HCT116 (cell line): ENCODE measurements at regions not wholly inside any gene's neighbourhood (a gene's known extent, or its start where the extent isn't known, plus 50 kb on each side); places are given as distances from the start of the nearest gene placed in this dataset.

ENCODE experiments used
- ATAC-seq: fragments of 200-7000 bp; cut with Tn5 transposase; 2 replicates; pipeline ENCODE4 v1.9.1; 2020; ENCODE audit warnings: mild to moderate bottlenecking, moderate library complexity
- BruUV-seq: library from RNA; stranded (reverse); fragments of 400-500 nt; replicated peaks from 2 replicates; lab custom pipeline; 2021; lab: Mats Ljungman, UMichigan
- CTCF ChIA-PET: fragments of 300-600 bp; sonication (Branson Sonifier 250); formaldehyde crosslinking; loops from one replicate; lab custom pipeline; 2021; ENCODE audit warnings: antibody characterized with exemption; lab: Charles Lee
- POLR2A ChIA-PET: fragments of 300-600, 350-600 bp; sonication (Branson Sonifier 250); formaldehyde crosslinking; loops from one replicate; lab custom pipeline; 2021; ENCODE audit warnings: antibody characterized with exemption; lab: Charles Lee
- RAD21 ChIA-PET, 2 experiments: fragments of 300-600 bp; sonication (Branson Sonifier 250); formaldehyde crosslinking; loops; one replicate each; lab custom pipeline; 2023; ENCODE audit warnings: low total read pairs in 2 of 2; ENCODE audit not compliant: uncharacterized antibody in 2 of 2, unreplicated experiment in 2 of 2, low non-redundant PET in 1 of 2; lab: Charles Lee
- DNase-seq: peaks from one replicate; pipeline ENCODE4 v3.0.0-alpha.2; 2010; ENCODE audit warnings: low read depth, low spot score
- H2AFZ ChIP-seq: fragments of 200-600 bp; shearing (Covaris generic), sonication (generic); 2 replicates; pipeline ENCODE4 v1.6.1; 2017; ENCODE audit warnings: low read depth, mixed run types, mixed read lengths, antibody characterized with exemption, low read length; ENCODE audit not compliant: poor library complexity, severe bottlenecking
- H3K27ac ChIP-seq: 2 replicates; pipeline ENCODE4 v1.5.1; 2012; ENCODE audit warnings: low read depth, low read length
- H3K27me3 ChIP-seq: fragments of 200-600 bp; sonication (generic); 2 replicates; pipeline ENCODE4 v1.6.1; 2016; ENCODE audit warnings: mixed run types, low read length, mixed read lengths; ENCODE audit not compliant: insufficient read depth
- H3K36me3 ChIP-seq, 2 experiments: fragments of 200-500 bp in 1 of 2; fragments of 200-600 bp in 1 of 2; sonication (Bioruptor generic) in 1 of 2; sonication (generic) in 1 of 2; 2 replicates each; pipeline versions ENCODE4 v1.5.1 to v1.6.1; 2014 to 2016; ENCODE audit warnings: low read length in 2 of 2, inconsistent platforms in 1 of 2, mixed read lengths in 1 of 2, mixed run types in 1 of 2; ENCODE audit not compliant: insufficient read depth in 2 of 2, control insufficient read depth in 1 of 2
- H3K4me1 ChIP-seq, 2 experiments: fragments of 200-600 bp in 1 of 2; sonication (generic) in 1 of 2; 2 replicates each; pipeline versions ENCODE4 v1.5.1 to v1.6.1; 2012 to 2017; ENCODE audit warnings: low read length in 2 of 2, inconsistent platforms in 1 of 2, mild to moderate bottlenecking in 1 of 2, mixed read lengths in 1 of 2, mixed run types in 1 of 2, moderate library complexity in 1 of 2; ENCODE audit not compliant: insufficient read depth in 2 of 2, control insufficient read depth in 1 of 2
- H3K4me2 ChIP-seq: fragments of 200-600 bp; sonication (generic); 2 replicates; pipeline ENCODE4 v1.6.1; 2017; ENCODE audit warnings: mixed run types, low read length, mixed read lengths
- H3K4me3 ChIP-seq, 2 experiments: fragments of 200-600 bp in 1 of 2; sonication (generic) in 1 of 2; replicated peaks in 1 of 2; 2 replicates each; pipeline ENCODE4 v1.5.1; 2011 to 2016; ENCODE audit warnings: low read length in 2 of 2, control low read depth in 1 of 2, low read depth in 1 of 2, mild to moderate bottlenecking in 1 of 2, mixed read lengths in 1 of 2, mixed run types in 1 of 2
- H3K79me2 ChIP-seq: fragments of 200-600 bp; sonication (generic); 2 replicates; pipeline ENCODE4 v1.6.1; 2017; ENCODE audit warnings: mild to moderate bottlenecking, mixed run types, low read length, moderate library complexity, mixed read lengths; ENCODE audit not compliant: insufficient read depth
- H3K9ac ChIP-seq: fragments of 200-600 bp; sonication (generic); 2 replicates; pipeline ENCODE4 v1.6.1; 2016; ENCODE audit warnings: low read length, mixed read lengths
- H3K9me2 ChIP-seq: fragments of 200-600 bp; sonication (generic), shearing (Covaris generic); 2 replicates; pipeline ENCODE4 v1.6.1; 2017; ENCODE audit warnings: mixed run types, mild to moderate bottlenecking, moderate library complexity; ENCODE audit not compliant: insufficient read depth
- H3K9me3 ChIP-seq, 2 experiments: fragments of 200-500 bp in 1 of 2; fragments of 200-600 bp in 1 of 2; sonication (Bioruptor generic) in 1 of 2; sonication (generic) in 1 of 2; 2 replicates each; pipeline ENCODE4 v1.6.1; 2014 to 2017; ENCODE audit warnings: low read length in 2 of 2, mixed read lengths in 2 of 2, inconsistent platforms in 1 of 2, low read depth in 1 of 2, mild to moderate bottlenecking in 1 of 2, mixed run types in 1 of 2, moderate library complexity in 1 of 2; ENCODE audit not compliant: control insufficient read depth in 1 of 2, insufficient read depth in 1 of 2
- H4K20me1 ChIP-seq: fragments of 200-600 bp; sonication (generic), shearing (Covaris generic); 2 replicates; pipeline ENCODE4 v1.6.1; 2017; ENCODE audit warnings: mixed run types, mild to moderate bottlenecking, moderate library complexity; ENCODE audit not compliant: insufficient read depth
- ATF3 ChIP-seq: IDR thresholded peaks from 2 replicates; pipeline ENCODE4 v1.6.1; 2012
- CBX3 ChIP-seq: IDR thresholded peaks from 2 replicates; pipeline ENCODE4 v1.6.1; 2012; ENCODE audit warnings: low read depth
- CEBPB ChIP-seq: IDR thresholded peaks from 2 replicates; pipeline ENCODE4 v1.6.1; 2012; ENCODE audit warnings: low read depth
- EGR1 ChIP-seq: IDR thresholded peaks from 2 replicates; pipeline ENCODE4 v1.6.1; 2012; ENCODE audit warnings: low read depth
- ELF1 ChIP-seq: IDR thresholded peaks from 2 replicates; pipeline ENCODE4 v1.6.1; 2012; ENCODE audit warnings: low read depth, borderline replicate concordance
- EZH2 ChIP-seq: fragments of 200-600 bp; sonication (generic); IDR thresholded peaks from 2 replicates; pipeline ENCODE4 v1.6.1; 2017; ENCODE audit warnings: antibody characterized with exemption, mixed run types
- EZH2phosphoT487 ChIP-seq: fragments of 200-600 bp; IDR thresholded peaks from 2 replicates; pipeline ENCODE4 v1.6.1; 2018; ENCODE audit warnings: antibody characterized with exemption, borderline replicate concordance
- FOSL1 ChIP-seq: IDR thresholded peaks from 2 replicates; pipeline ENCODE4 v1.6.1; 2012; ENCODE audit warnings: low read depth
- JUND ChIP-seq: IDR thresholded peaks from 2 replicates; pipeline ENCODE4 v1.6.1; 2012
- POLR2AphosphoS5 ChIP-seq: IDR thresholded peaks from 2 replicates; pipeline ENCODE4 v1.6.1; 2011; ENCODE audit warnings: mild to moderate bottlenecking, low read depth, low read length, moderate library complexity
- SIN3A ChIP-seq: IDR thresholded peaks from 2 replicates; pipeline ENCODE4 v1.6.1; 2012; ENCODE audit warnings: low read depth
- SP1 ChIP-seq: IDR thresholded peaks from 2 replicates; pipeline ENCODE4 v1.6.1; 2012; ENCODE audit warnings: low read depth
- SRF ChIP-seq: IDR thresholded peaks from 2 replicates; pipeline ENCODE4 v1.6.1; 2012; ENCODE audit warnings: low read depth
- TCF7L2 ChIP-seq: IDR thresholded peaks from 2 replicates; pipeline ENCODE4 v1.7.0; 2011; ENCODE audit warnings: borderline replicate concordance, inconsistent platforms; ENCODE audit not compliant: insufficient read depth, insufficient read length; ENCODE audit errors: extremely low read depth
- YY1 ChIP-seq: IDR thresholded peaks from 2 replicates; pipeline ENCODE4 v1.6.1; 2011; ENCODE audit warnings: low read length, low read depth, moderate library complexity, mild to moderate bottlenecking; ENCODE audit not compliant: insufficient replicate concordance; ENCODE audit errors: extremely low read depth
- ZBTB33 ChIP-seq: IDR thresholded peaks from 2 replicates; pipeline ENCODE4 v1.6.1; 2011; ENCODE audit warnings: mild to moderate bottlenecking, low read length, moderate library complexity; ENCODE audit not compliant: insufficient replicate concordance; ENCODE audit errors: extremely low read depth
- ZFX ChIP-seq: fragments of 450-650 bp; IDR thresholded peaks from 2 replicates; pipeline ENCODE4 v1.6.1; 2017
- ZNF274 ChIP-seq: fragments of 200-500 bp; sonication (Bioruptor generic); IDR thresholded peaks from 2 replicates; pipeline ENCODE4 v1.6.1; 2014; ENCODE audit warnings: mild to moderate bottlenecking, low read depth, low read length, inconsistent platforms
- intact Hi-C: fragments of 100-400 bp; cut with micrococcal nuclease; formaldehyde crosslinking; loops from 2 replicates; pipeline ENCODE4 v1.10.0; 2022

GRCh38 chr17:55644346-55644745, 78.3 kb downstream of the TMEM100 start:
- intact Hi-C loops, result loop anchor here (10.0 kb wide), 1 partner anchor 490 kb away; no protein-coding TSS in a partner anchor
- RAD21 ChIA-PET, result no interaction called here
- H3K4me3 ChIP-seq, result no peak overlapping the region
- H4K20me1 ChIP-seq, result no peaks in the 10 kb centered on the region
- H3K79me2 ChIP-seq, result no peaks in the 10 kb centered on the region
- no TSS peak for BruUV-seq
- H3K4me1 ChIP-seq, result no peaks in the 10 kb centered on the region
- ATAC-seq (no peak), DNase-seq (no peak)
- CTCF ChIA-PET, result no interaction called here
- no peak overlapping the region for H3K27ac ChIP-seq
- TF ChIP-seq CBX3, result no peak
- TF ChIP-seq ZFX, result no peak
- TF ChIP-seq YY1, result no peak
- POLR2A ChIA-PET, result no interaction called here
- no peaks in the 10 kb centered on the region for H3K9me2 ChIP-seq
- H3K36me3 ChIP-seq, result no peaks in the 10 kb centered on the region
- peaks cover 59% of the 10 kb centered on the region for H3K27me3 ChIP-seq
- no peaks in the 10 kb centered on the region for H3K9me3 ChIP-seq
- no peak overlapping the region for H3K4me2 ChIP-seq
- H3K9ac ChIP-seq, result no peak overlapping the region
- no peak overlapping the region for H2AFZ ChIP-seq

GRCh38 chr17:55642741-55643140, 79.9 kb downstream of the TMEM100 start:
- H3K9ac ChIP-seq, result no peak overlapping the region
- ChIA-PET POLR2A (no interaction called here), CTCF (interaction anchor here (2.3 kb wide), 1 partner anchor 128 kb away, joined by 10 read pairs; no protein-coding TSS in a partner anchor), RAD21 (no interaction called here)
- no peaks in the 10 kb centered on the region for H4K20me1 ChIP-seq
- no peaks in the 10 kb centered on the region for H3K9me3 ChIP-seq
- no peak for DNase-seq
- no peaks in the 10 kb centered on the region for H3K4me1 ChIP-seq
- no peaks in the 10 kb centered on the region for H3K79me2 ChIP-seq
- intact Hi-C loops, result loop anchor here (10.0 kb wide), 1 partner anchor 492 kb away; no protein-coding TSS in a partner anchor
- no peak overlapping the region for H3K27ac ChIP-seq
- no TSS peak for BruUV-seq
- H3K9me2 ChIP-seq, result no peaks in the 10 kb centered on the region
- no peak overlapping the region for H3K4me2 ChIP-seq
- no peak overlapping the region for H2AFZ ChIP-seq
- no peak for ATAC-seq
- no peaks in the 10 kb centered on the region for H3K36me3 ChIP-seq
- peaks cover 55% of the 10 kb centered on the region for H3K27me3 ChIP-seq
- no peak overlapping the region for H3K4me3 ChIP-seq
- TF ChIP-seq FOSL1 (no peak), EZH2phosphoT487 (no peak), ZBTB33 (no peak), JUND (no peak), SP1 (no peak), TCF7L2 (no peak), ZNF274 (no peak), ZFX (no peak), EZH2 (no peak), YY1 (no peak), POLR2AphosphoS5 (no peak), CEBPB (no peak), CBX3 (no peak), SIN3A (no peak), EGR1 (no peak), SRF (no peak), ELF1 (no peak), ATF3 (no peak)
